ENCODE measurements at regions not wholly inside any gene's neighbourhood (a gene's known extent, or its start where the extent isn't known, plus 50 kb on each side); places are given as distances from the start of the nearest gene placed in this dataset.
A peak's percentile ranks its signal among the peaks of the same experiment; 100 is the strongest.

DNA sequence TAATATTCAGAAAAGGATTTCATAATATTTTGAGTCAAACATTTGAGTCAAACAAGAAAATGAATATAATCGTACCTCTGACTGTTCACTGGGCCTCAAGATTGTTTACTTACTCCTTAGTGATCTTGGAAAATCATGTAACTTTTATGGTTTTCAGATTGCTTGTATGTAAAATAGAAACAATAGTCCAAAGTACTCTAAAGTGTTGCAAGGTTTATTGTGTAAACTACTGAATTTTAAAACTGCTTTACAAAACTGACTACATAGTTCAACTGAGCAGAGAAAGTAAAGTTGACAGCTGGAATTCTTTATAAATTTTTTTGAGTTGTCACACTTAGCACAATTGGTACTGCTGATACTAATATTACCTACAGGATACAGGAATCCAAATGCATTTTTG, 931.0 kb downstream of the NCAM2 start:
- no peaks in the 10 kb centered on the region for H3K4me1 Mint-ChIP-seq
- DNase-seq (no peak), ATAC-seq (ENCODE audit: low read depth in 2 of 2) (no peak)
- H3K27ac Mint-ChIP-seq: no peak overlapping the region
- no peaks in the 10 kb centered on the region for H3K9me3 Mint-ChIP-seq
- H3K4me3 Mint-ChIP-seq: no peak overlapping the region
- no peaks in the 10 kb centered on the region for H3K27me3 Mint-ChIP-seq
- H3K36me3 Mint-ChIP-seq: no peaks in the 10 kb centered on the region

DNA sequence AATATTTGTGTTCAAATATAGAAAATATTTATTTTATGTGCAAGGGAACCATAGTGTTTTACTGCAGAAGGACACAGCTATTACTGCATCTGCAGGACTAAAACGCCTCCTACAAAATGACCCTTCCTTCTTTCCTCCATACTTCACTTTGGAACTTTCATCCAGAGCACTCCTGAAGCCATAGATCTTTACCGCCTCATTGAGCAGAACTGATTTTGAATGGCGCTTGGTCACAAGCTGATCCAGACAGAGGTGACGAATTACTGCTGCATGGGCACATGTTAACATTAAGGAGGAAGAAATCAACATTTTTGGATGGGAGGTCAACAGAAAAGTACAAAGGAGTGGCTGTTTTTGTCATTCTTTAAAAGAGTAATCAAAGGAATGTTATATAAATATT, 931.6 kb downstream of the NCAM2 start:
- Mint-ChIP-seq H3K27ac (no peak overlapping the region), H3K27me3 (no peaks in the 10 kb centered on the region), H3K4me1 (no peaks in the 10 kb centered on the region), H3K4me3 (no peak overlapping the region), H3K9me3 (peaks cover 0 to under 1% (median 0%) of the 10 kb centered on the region in 7 donors), H3K36me3 (no peaks in the 10 kb centered on the region)
- ATAC-seq (ENCODE audit: low read depth in 2 of 2) (no peak), DNase-seq (no peak)

DNA sequence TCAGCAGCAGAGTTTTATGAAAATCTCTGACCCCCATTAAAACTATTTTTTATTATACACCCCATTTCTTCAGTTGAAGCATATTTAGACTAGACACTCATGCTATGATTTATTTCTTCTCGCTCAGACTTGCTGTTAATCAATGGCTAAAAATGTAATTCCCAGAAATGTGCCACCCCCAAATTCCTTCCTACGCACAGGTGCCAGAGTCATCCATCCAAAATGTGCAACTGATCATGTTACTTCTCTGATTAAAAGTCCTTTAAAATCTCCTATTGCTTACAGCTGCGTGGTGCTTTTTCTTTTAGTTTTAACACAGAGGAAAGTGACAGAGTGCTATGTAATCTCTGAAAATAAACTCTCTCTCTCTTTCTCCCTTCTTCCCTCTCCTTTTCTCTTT, 954.4 kb downstream of the NCAM2 start:
- no peaks in the 10 kb centered on the region for H3K4me1 Mint-ChIP-seq

DNA sequence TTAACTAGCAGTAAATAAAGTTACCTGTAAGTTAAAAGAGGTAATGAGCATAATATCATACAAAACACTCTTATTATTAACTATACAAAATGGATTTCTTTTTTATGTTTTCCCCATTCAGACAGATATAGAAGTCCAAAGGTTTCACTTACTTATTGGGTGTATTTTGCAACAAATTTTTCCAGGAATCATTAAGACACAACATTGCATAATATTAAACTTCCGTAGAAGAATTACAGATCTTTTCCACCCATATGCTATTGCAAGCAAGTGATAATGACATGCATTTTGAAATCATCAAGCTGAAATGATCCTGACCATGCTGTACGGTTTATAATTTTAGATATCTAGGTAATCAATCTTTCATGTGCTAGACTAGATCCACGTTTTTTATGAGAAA, 957.0 kb downstream of the NCAM2 start:
- no peaks in the 10 kb centered on the region for H3K36me3 Mint-ChIP-seq
- peaks cover 0 to 13% (median 3%) of the 10 kb centered on the region in 7 donors for H3K9me3 Mint-ChIP-seq
- no peaks in the 10 kb centered on the region for H3K27me3 Mint-ChIP-seq
- no peak for ATAC-seq (ENCODE audit: low read depth in 2 of 2)
- H3K4me1 Mint-ChIP-seq: no peaks in the 10 kb centered on the region
- no peak overlapping the region for H3K27ac Mint-ChIP-seq
- DNase-seq: no peak
- H3K4me3 Mint-ChIP-seq: no peak overlapping the region

More for the DNA sequence above, 954.4 kb downstream of the NCAM2 start:
- H3K27me3 Mint-ChIP-seq: no peaks in the 10 kb centered on the region
- no peak overlapping the region for H3K4me3 Mint-ChIP-seq
- DNase-seq (no peak), ATAC-seq (ENCODE audit: low read depth in 2 of 2) (no peak)
- no peaks in the 10 kb centered on the region for H3K36me3 Mint-ChIP-seq
- peaks cover 0 to 15% (median 5%) of the 10 kb centered on the region in 7 donors for H3K9me3 Mint-ChIP-seq
- no peak overlapping the region for H3K27ac Mint-ChIP-seq

DNA sequence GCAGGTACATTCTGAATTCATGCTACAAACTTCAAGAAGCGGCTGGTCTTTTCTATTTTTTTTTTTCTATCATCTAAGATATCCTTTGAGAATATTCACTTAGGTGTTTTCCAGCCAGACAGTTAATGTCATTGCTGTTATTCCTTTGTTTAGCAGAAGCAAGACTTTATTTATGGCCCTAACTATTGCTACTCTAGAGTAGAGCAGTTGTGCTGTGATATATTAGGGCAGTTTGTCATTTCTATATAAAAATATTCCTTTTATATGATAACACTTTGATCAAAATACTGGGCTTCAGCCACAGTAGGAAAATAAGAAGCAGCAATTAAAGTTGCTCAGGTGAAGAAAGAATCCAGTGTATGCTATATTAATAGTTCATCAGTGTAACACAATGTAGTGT, 959.3 kb downstream of the NCAM2 start:
- DNase-seq (no peak), ATAC-seq (ENCODE audit: low read depth in 2 of 2) (no peak)
- Mint-ChIP-seq H3K27me3 (no peaks in the 10 kb centered on the region), H3K4me1 (no peaks in the 10 kb centered on the region), H3K36me3 (no peaks in the 10 kb centered on the region), H3K9me3 (peaks cover 0 to 12% (median 2%) of the 10 kb centered on the region in 7 donors), H3K4me3 (no peak overlapping the region), H3K27ac (no peak overlapping the region)

DNA sequence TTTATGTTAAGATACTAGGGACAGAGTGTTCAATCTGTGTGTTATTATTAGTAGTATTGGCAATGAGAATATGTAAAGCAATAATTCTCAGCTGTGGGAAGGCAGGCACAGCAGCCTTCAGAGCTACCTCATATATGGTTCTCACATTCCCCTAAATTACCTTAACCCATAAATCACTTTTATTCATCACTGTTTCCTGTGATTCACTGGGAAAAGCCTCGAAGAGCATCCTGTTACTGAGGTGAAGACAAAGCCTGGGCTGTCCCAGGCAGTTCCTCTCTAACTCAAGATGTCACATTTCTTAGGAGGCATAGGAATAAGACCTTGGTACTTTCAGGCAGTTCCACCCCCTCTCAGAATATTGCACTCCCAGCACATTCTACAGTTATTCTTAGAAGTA, 965.7 kb downstream of the NCAM2 start:
- Mint-ChIP-seq H3K4me3 (no peak overlapping the region), H3K4me1 (no peaks in the 10 kb centered on the region), H3K27ac (no peak overlapping the region), H3K36me3 (peaks cover 0 to 15% of the 10 kb centered on the region in 2 donors), H3K27me3 (no peaks in the 10 kb centered on the region), H3K9me3 (peaks cover 15 to 47% (median 18%) of the 10 kb centered on the region in 7 donors)
- ATAC-seq (ENCODE audit: low read depth in 2 of 2) (no peak), DNase-seq (no peak)

DNA sequence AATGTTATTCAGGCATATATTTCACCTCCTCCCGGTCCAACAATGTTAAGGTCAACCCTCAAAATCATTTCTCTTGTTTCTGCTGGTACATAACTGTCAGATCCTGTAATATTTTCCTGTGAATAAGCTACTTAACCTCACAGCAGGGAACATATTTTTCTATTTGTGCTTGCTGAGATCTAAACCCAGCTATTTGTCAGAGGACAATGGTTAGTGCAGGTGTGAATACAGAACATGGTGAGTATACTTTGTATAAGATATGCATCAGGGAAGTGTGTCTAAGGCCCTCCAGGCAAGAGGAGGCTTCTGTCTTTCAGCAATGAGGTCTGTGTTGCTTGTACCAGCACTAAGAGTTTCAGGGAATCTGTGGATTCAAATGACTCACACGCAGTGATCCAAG, 970.6 kb downstream of the NCAM2 start:
- Mint-ChIP-seq H3K4me3 (no peak overlapping the region), H3K4me1 (no peaks in the 10 kb centered on the region), H3K27ac (no peak overlapping the region), H3K36me3 (peaks cover 0 to 15% of the 10 kb centered on the region in 2 donors), H3K27me3 (no peaks in the 10 kb centered on the region), H3K9me3 (peaks cover 11 to 39% (median 14%) of the 10 kb centered on the region in 7 donors)
- DNase-seq (no peak), ATAC-seq (ENCODE audit: low read depth in 2 of 2) (no peak)

DNA sequence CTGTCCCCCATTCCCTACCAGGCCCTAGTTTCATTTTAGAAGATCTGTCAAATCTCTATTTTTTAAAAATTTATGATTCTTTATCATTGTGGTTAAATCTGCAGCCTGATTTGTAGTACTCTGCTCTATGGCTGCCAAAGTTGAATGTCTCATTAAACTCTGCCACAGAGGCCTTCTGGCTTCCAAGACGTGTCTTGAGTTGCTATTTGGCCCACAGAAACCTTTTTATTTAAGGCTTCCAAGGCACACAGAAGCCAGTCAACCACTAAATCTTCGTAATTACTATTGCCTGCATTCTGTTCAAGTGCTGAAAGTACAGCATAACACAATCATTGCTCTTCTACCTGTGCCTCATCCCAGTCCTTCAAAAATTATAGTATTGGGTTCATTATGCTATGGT, 971.0 kb downstream of the NCAM2 start:
- no peak overlapping the region for H3K27ac Mint-ChIP-seq
- peaks cover 11 to 35% (median 12%) of the 10 kb centered on the region in 7 donors for H3K9me3 Mint-ChIP-seq
- H3K4me3 Mint-ChIP-seq: no peak overlapping the region
- H3K4me1 Mint-ChIP-seq: no peaks in the 10 kb centered on the region
- DNase-seq (no peak), ATAC-seq (ENCODE audit: low read depth in 2 of 2) (no peak)
- peaks cover 0 to 11% of the 10 kb centered on the region in 2 donors for H3K36me3 Mint-ChIP-seq
- no peaks in the 10 kb centered on the region for H3K27me3 Mint-ChIP-seq

DNA sequence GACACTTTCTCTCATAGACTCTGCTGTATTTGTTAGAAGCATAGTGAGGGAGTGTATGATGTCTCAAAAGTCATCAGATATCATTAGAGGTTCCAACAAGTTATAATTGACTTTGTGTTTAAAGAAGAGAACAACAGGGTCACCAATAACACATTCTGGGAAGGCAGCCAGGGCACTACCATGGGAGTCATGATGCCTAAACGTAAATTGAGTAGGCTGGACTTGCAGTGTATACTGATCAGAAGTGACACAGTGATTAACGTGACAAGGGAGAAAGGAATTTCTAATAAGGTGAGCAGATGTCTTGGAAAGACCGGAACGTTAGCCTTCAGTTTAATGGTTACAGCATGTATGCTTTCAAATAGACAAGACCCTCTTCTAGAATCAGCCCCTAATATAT, 973.2 kb downstream of the NCAM2 start:
- Mint-ChIP-seq H3K27me3 (no peaks in the 10 kb centered on the region), H3K36me3 (no peaks in the 10 kb centered on the region), H3K27ac (no peak overlapping the region), H3K9me3 (peaks cover 0 to 15% (median 6%) of the 10 kb centered on the region in 7 donors), H3K4me1 (no peaks in the 10 kb centered on the region), H3K4me3 (no peak overlapping the region)
- no peak for ATAC-seq (ENCODE audit: low read depth in 2 of 2)
- no peak for DNase-seq

DNA sequence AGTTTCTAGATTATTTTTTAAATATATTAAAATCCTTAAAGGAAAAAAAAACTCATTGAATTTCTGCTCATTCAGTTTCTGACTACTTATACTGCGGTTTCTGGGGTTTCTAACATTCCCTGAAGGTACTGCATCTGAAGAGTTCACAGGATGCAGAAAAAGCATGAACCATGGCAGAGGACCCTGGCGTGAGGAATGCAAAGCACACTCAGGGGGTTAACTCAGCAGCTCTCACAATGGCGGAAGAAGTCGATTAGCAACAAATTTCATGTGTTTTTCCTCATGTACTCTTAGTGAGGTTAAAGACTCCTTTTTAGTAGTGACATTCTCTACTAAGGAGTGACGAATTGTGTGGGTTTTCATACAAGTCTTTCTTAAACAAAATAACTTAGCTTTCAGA, 975.6 kb downstream of the NCAM2 start:
- peaks cover 0 to 9% (median 2%) of the 10 kb centered on the region in 7 donors for H3K9me3 Mint-ChIP-seq

DNA sequence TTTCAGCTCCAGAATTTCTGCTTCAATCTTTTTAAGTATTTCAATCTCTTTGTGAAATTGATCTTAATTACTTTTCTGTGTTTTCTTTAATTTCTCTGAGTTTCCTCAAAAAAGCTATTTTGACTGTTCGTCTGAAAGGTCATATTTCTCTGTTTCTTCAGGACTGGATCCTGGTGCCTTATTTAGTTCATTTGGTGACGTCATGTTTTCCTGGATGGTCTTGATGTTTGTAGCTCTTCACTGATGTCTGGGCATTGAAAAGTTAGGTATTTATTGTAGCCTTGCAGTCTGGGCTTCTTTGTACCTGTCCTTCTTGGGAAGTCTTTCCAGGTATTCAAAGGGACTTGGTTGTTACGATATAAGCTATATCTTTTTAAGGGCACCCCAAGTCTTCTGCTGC, 998.7 kb downstream of the NCAM2 start:
- no peaks in the 10 kb centered on the region for H3K27me3 Mint-ChIP-seq

More for the DNA sequence above, 975.6 kb downstream of the NCAM2 start:
- Mint-ChIP-seq H3K4me1 (no peaks in the 10 kb centered on the region), H3K4me3 (no peak overlapping the region), H3K36me3 (no peaks in the 10 kb centered on the region), H3K27me3 (no peaks in the 10 kb centered on the region), H3K27ac (no peak overlapping the region)
- DNase-seq (no peak), ATAC-seq (ENCODE audit: low read depth in 2 of 2) (no peak)

DNA sequence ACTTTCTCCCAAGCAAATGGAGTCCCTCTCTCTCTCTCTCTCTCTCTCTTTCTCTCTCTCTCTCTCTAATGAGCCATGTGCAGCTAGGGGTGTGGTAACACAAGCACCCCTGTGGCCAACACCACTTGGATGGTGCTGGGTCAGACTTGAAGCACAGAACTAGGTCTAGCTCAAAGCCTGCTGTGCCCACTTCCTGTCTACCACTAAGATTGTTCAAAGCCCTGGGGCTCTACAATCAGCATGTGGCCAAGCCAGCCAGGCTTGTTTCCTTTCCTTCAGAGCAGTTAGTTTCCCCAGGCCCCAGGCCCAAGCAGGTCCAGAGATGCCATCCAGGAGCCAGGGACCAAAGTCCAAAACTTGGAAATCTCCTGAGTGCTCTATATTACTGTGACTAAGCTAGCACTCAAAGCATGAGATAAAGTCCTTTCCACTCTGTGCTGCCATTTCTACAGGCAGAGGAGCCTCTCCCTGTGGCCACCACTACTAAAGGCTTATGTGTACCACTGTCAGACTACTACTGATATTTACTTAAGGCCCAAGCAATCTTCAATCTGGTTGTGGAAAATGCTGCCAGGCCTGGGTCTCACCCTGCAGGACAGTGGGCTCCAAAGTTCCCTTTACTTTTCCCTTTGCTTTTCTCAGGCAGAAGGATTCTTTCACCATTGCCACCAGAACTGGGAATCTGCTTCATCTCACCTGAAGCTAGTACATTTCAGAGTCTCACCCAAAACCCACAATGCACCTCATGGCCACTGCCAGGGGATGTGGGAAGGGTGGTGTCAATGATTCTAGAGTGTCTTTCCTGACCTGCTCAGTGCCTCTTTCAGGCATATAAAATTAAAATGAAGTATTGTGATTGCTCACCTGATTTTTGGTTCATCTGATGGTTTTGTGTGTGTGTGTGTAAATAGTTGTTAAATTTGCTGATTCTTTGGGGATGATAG, 999.5 kb downstream of the NCAM2 start:
- Mint-ChIP-seq H3K36me3 (no peaks in the 10 kb centered on the region), H3K27me3 (no peaks in the 10 kb centered on the region), H3K4me3 (peak overlapping the region in 1 of 8 donors; percentile 22), H3K9me3 (peaks cover 6 to 13% (median 8%) of the 10 kb centered on the region in 7 donors), H3K27ac (peak overlapping the region in 1 of 6 donors; percentile 3), H3K4me1 (peaks cover 0 to 2% (median 0%) of the 10 kb centered on the region in 3 donors)
- ATAC-seq (ENCODE audit: low read depth in 2 of 2) (no peak), DNase-seq (no peak)

More for the DNA sequence above, 998.7 kb downstream of the NCAM2 start:
- H3K9me3 Mint-ChIP-seq: peaks cover 6 to 13% (median 7%) of the 10 kb centered on the region in 7 donors
- H3K27ac Mint-ChIP-seq: no peak overlapping the region
- ATAC-seq (ENCODE audit: low read depth in 2 of 2): no peak
- DNase-seq: no peak
- no peaks in the 10 kb centered on the region for H3K36me3 Mint-ChIP-seq
- H3K4me3 Mint-ChIP-seq: no peak overlapping the region
- H3K4me1 Mint-ChIP-seq: peaks cover 0 to 2% (median 0%) of the 10 kb centered on the region in 3 donors

DNA sequence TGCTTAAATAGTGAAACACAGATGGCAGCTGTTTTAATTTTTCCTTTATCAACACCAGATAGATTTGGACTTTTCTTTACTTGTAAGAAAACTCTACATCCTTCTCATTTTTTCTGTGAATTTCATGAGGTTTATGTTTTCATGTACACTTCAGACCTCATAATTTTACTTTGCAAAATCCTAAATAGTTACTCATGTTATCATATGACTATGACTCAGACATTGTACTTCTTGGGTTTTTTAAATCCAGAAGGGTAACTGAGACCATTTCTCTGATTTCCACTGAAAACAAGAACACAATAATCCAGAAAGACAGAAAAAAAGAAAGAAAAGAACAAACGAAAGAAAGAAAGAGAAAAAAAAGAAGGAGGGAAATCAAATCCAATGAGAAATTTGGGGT, 1021.6 kb downstream of the NCAM2 start:
- H3K4me3 Mint-ChIP-seq: no peak overlapping the region
- no peaks in the 10 kb centered on the region for H3K36me3 Mint-ChIP-seq
- no peaks in the 10 kb centered on the region for H3K4me1 Mint-ChIP-seq
- H3K27ac Mint-ChIP-seq: no peak overlapping the region
- DNase-seq (no peak), ATAC-seq (ENCODE audit: low read depth in 2 of 2) (no peak)
- peaks cover 0 to 5% (median 2%) of the 10 kb centered on the region in 7 donors for H3K9me3 Mint-ChIP-seq
- no peaks in the 10 kb centered on the region for H3K27me3 Mint-ChIP-seq

DNA sequence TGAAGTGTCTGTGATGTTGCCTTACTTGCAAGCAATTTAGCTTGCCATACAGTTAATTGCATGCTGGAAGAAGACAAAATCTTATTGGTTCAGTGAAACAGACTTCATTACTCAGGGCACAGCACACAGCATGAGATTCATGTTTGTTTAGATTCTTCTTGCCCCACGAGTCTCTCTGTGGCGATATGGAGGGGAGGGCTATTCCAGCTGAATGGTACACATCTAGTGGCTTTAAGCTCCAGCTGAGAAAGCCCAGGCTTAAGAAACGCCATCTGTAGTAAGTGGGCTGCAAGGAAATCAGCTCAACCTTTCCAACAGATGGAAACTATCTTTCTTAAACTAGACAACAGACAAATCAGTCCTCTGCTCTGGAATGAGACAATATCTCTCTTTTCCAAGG, 1022.0 kb downstream of the NCAM2 start:
- ATAC-seq (ENCODE audit: low read depth in 2 of 2): no peak
- peaks cover 0 to 5% (median 2%) of the 10 kb centered on the region in 7 donors for H3K9me3 Mint-ChIP-seq
- no peaks in the 10 kb centered on the region for H3K27me3 Mint-ChIP-seq
- no peak for DNase-seq
- H3K36me3 Mint-ChIP-seq: no peaks in the 10 kb centered on the region
- H3K27ac Mint-ChIP-seq: no peak overlapping the region
- no peak overlapping the region for H3K4me3 Mint-ChIP-seq
- no peaks in the 10 kb centered on the region for H3K4me1 Mint-ChIP-seq
